Ascending aorta (tissue), 2 donors: ENCODE measurements at regions not wholly inside any gene's neighbourhood (a gene's known extent, or its start where the extent isn't known, plus 50 kb on each side); places are given as distances from the start of the nearest gene placed in this dataset.

Experiments
- DNase-seq, 2 donors: peaks; one replicate each; pipeline ENCODE4 v3.0.0-alpha.2; 2019; ENCODE audit warnings: low spot score in 2 of 2
- H3K27ac ChIP-seq, 2 donors: fragments of 200-600 bp; sonication (generic); one replicate each; pipeline ENCODE4 v1.5.1; 2016 to 2017; ENCODE audit warnings: mild to moderate bottlenecking in 1 of 2
- H3K27me3 ChIP-seq: fragments of 200-600 bp; sonication (generic); one replicate; pipeline ENCODE4 v1.5.1; 2017
- H3K36me3 ChIP-seq, 2 donors: fragments of 200-600 bp; sonication (generic); one replicate each; pipeline ENCODE4 v1.5.1; 2016
- H3K4me1 ChIP-seq, 2 donors: fragments of 200-600 bp; sonication (generic); one replicate each; pipeline ENCODE4 v1.5.1; 2016 to 2017; ENCODE audit warnings: mild to moderate bottlenecking in 1 of 2
- H3K4me3 ChIP-seq, 2 donors: fragments of 200-600 bp; sonication (generic); one replicate each; pipeline ENCODE4 v1.5.1; 2016 to 2017; ENCODE audit warnings: mild to moderate bottlenecking in 1 of 2
- H3K9me3 ChIP-seq, 2 donors: fragments of 200-600 bp; sonication (generic); one replicate each; pipeline ENCODE4 v1.5.1; 2016
- intact Hi-C: fragments of 100-400 bp; cut with DNase I; formaldehyde crosslinking; loops from one replicate; pipeline ENCODE4 v1.15.1; 2023
- TF ChIP-seq, protein P1 (sequence below), 3 experiments: fragments of 200-600 bp in 2 of 3; fragments of 450-650 bp in 1 of 3; sonication (generic) in 2 of 3; IDR thresholded peaks; one replicate each; pipeline ENCODE4 v1.5.1; 2016 to 2019; ENCODE audit warnings: antibody characterized with exemption in 3 of 3, mild to moderate bottlenecking in 1 of 3, moderate library complexity in 1 of 3

DNA sequence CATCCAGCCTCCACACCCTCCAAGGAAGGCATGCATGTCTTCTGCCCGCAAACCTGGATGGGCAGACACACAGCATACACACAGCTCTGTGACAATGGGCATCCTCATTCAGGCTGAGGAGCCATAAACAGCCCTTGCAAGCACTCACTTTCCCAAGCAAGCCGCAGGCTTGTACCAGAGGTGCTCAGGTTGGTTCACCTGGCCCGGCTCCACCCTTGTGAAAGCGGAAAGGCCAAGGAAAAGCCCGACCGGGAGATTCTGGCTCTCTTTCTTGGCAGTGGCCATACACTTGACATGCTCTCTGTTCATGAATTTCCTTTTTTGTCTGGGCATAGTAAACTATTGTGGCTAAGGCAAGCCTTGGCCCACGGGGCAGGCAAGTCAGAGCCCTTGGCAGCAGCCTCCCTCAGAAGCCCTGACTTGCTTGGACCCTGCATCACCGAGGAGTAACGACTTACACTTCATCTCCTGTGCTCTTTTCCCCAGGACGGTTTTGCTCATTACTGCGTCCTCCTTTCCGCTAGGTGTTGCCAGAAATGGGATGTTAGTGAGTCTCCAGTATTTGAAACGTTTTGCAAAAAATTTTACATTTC lies 74.6 kb upstream of the BNC1 start:
- intact Hi-C loops: no loop called here
- H3K9me3 ChIP-seq: no peaks in the 10 kb centered on the region
- H3K4me1 ChIP-seq: no peaks in the 10 kb centered on the region
- no peak overlapping the region for H3K27ac ChIP-seq
- H3K27me3 ChIP-seq: no peaks in the 10 kb centered on the region
- H3K36me3 ChIP-seq: no peaks in the 10 kb centered on the region
- DNase-seq: no peak
- TF ChIP-seq, protein P1, sequence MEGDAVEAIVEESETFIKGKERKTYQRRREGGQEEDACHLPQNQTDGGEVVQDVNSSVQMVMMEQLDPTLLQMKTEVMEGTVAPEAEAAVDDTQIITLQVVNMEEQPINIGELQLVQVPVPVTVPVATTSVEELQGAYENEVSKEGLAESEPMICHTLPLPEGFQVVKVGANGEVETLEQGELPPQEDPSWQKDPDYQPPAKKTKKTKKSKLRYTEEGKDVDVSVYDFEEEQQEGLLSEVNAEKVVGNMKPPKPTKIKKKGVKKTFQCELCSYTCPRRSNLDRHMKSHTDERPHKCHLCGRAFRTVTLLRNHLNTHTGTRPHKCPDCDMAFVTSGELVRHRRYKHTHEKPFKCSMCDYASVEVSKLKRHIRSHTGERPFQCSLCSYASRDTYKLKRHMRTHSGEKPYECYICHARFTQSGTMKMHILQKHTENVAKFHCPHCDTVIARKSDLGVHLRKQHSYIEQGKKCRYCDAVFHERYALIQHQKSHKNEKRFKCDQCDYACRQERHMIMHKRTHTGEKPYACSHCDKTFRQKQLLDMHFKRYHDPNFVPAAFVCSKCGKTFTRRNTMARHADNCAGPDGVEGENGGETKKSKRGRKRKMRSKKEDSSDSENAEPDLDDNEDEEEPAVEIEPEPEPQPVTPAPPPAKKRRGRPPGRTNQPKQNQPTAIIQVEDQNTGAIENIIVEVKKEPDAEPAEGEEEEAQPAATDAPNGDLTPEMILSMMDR (IDR thresholded peaks at IDR 0.05): no peak
- no peak overlapping the region for H3K4me3 ChIP-seq

DNA sequence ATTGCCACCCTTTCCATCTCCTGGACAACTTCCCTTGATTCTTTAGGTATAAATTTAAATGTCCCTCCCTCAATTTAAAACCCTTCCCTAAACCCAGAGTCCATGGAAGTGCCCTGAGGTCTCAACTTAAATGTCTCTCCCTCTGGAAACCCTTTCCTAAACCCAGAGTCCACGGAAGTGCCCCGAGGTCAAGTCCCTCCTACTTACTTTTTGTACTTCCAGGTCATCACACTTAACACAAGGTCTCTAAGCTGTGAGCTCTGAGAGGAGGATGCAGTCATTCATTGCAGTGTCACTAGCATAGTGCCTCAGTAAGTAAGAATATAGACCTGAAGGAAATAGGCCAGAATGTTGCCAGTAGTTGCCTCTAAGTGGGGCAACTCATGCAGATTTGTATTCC lies 78.2 kb upstream of the BNC1 start:
- H3K27ac ChIP-seq: no peak overlapping the region
- no peaks in the 10 kb centered on the region for H3K36me3 ChIP-seq
- no peak for DNase-seq
- H3K27me3 ChIP-seq: no peaks in the 10 kb centered on the region
- H3K9me3 ChIP-seq: no peaks in the 10 kb centered on the region
- H3K4me3 ChIP-seq: no peak overlapping the region
- H3K4me1 ChIP-seq: peaks cover 0 to 6% of the 10 kb centered on the region in 2 donors
- TF ChIP-seq, protein P1 (IDR thresholded peaks at IDR 0.05): no peak
- intact Hi-C loops: no loop called here

DNA sequence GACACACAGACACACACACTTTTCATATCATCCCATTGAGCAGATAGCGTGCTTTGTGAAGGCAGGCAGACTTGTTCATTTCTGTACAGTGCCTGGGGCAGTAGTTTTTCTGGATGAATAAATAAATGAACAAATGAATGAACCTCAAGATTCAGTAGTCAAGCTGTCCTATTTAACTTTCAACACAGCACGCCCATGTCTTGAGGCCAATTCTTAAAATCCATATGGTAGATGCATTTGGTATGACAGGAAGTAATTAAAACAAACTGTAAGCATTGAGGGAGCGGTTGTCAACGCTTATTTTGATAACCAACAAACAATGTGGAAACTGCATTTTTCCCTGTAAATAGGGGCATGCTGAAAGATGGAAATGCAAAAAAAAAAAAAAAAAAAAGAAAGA lies 80.0 kb upstream of the BNC1 start:
- no peaks in the 10 kb centered on the region for H3K36me3 ChIP-seq

DNA sequence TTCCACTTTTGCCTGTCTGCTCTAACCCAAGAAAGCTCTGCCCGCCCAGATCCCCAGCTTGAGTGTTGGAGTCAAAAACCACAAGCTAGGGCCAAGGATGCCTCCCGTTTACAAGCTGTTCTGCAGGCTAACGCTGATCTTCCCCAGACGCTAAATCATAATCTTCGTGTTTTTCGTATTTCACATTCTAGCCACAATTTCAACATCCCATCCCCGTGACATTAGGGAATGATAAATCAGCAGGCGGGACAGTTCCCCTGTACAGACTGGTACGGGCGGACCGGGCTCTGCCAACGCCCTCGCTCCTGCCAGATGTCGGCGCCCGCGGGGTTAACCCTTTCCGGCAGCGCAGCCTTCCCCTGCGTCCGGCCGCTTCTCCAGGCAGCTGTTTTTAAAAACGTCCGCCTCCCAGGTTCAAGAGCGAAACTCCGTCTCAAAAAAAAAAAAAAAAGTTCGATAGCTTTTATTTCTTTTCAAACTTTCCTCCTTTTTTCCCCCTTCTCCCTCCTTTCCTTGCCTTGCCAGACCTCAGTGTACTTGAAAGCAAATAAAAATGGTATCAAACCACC lies 81.0 kb upstream of the BNC1 start:
- peaks cover 0 to 6% of the 10 kb centered on the region in 2 donors for H3K4me1 ChIP-seq
- peak overlapping the region; percentile 42 to 45 for H3K4me3 ChIP-seq
- intact Hi-C loops: no loop called here
- DNase-seq: no peak
- H3K27ac ChIP-seq: no peak overlapping the region
- TF ChIP-seq, protein P1 (IDR thresholded peaks at IDR 0.05): no peak
- no peaks in the 10 kb centered on the region for H3K27me3 ChIP-seq
- H3K9me3 ChIP-seq: no peaks in the 10 kb centered on the region
- H3K36me3 ChIP-seq: no peaks in the 10 kb centered on the region

More for the DNA sequence above, 80.0 kb upstream of the BNC1 start:
- no peak overlapping the region for H3K4me3 ChIP-seq
- no peaks in the 10 kb centered on the region for H3K27me3 ChIP-seq
- TF ChIP-seq, protein P1 (IDR thresholded peaks at IDR 0.05): no peak
- no peak overlapping the region for H3K27ac ChIP-seq
- intact Hi-C loops: no loop called here
- peaks cover 0 to 6% of the 10 kb centered on the region in 2 donors for H3K4me1 ChIP-seq
- no peak for DNase-seq
- H3K9me3 ChIP-seq: no peaks in the 10 kb centered on the region

DNA sequence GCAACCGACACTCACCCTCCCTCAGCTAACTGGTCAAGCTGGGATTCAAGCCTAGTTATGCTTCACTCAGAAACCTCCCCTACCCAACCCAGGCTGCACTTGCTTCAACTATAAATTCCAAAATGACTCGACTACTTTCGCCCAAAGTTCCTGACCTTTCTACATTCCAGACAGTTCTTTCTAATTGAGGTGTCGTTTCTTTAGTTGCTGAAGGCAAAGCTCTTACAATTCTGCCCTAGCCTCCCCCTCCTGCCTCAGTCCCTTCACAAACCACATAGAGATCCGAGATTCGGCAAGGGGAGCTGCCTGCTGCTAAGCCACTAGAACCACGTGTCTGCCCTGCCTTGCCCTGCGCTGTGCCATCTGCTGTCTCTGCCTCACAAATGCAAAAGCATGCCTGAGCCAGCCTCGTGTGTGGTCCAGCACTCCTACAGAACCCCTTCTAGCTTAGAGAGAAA lies 74.7 kb upstream of the SH3GL3 start:
- Histone ChIP-seq H3K36me3 (no peaks in the 10 kb centered on the region), H3K9me3 (no peaks in the 10 kb centered on the region), H3K4me3 (no peak overlapping the region), H3K27me3 (no peaks in the 10 kb centered on the region), H3K27ac (no peak overlapping the region), H3K4me1 (no peaks in the 10 kb centered on the region)
- intact Hi-C loops: no loop called here
- TF ChIP-seq, protein P1 (IDR thresholded peaks at IDR 0.05): no peak
- DNase-seq: no peak
